Adrenal gland (tissue), 5 donors: ENCODE measurements at regions not wholly inside any gene's neighbourhood (a gene's known extent, or its start where the extent isn't known, plus 50 kb on each side); places are given as distances from the start of the nearest gene placed in this dataset.

Experiments
- CTCF ChIP-seq, 6 experiments: fragments of 450-650 bp in 4 of 6; fragments of 200-600 bp in 2 of 6; sonication (generic) in 1 of 6; IDR thresholded peaks; 1 replicate in 5 of 6; 2 replicates in 1 of 6; pipeline versions ENCODE4 v1.5.1 to v1.8.0; 2016 to 2021; ENCODE audit warnings: antibody characterized with exemption in 6 of 6, mild to moderate bottlenecking in 2 of 6, moderate library complexity in 1 of 6
- POLR2A ChIP-seq, 2 donors: fragments of 450-650 bp; IDR thresholded peaks; one replicate each; pipeline ENCODE4 v1.6.1; 2017; ENCODE audit warnings: antibody characterized with exemption in 2 of 2, mild to moderate bottlenecking in 2 of 2, moderate library complexity in 1 of 2
- donor health status: DM: no; HTN: no; CAD: no.

GRCh38 chr2:239896075-239896474, 129.1 kb downstream of the NDUFA10 start:
- no peak for TF ChIP-seq CTCF (IDR thresholded peaks at IDR 0.05)
- no peak for TF ChIP-seq POLR2A (IDR thresholded peaks at IDR 0.05)
